ENCODE measurements at regions not wholly inside any gene's neighbourhood (a gene's known extent, or its start where the extent isn't known, plus 50 kb on each side); places are given as distances from the start of the nearest gene placed in this dataset.

GRCh38 chr15:66899555-66900350 lies 165.6 kb upstream of the SMAD3 start:
- no peak for TF ChIP-seq CTCF (conservative IDR thresholded peaks at IDR 0.05; ENCODE audit: low read length)
- no peak for TF ChIP-seq EZH2phosphoT487 (IDR thresholded peaks at IDR 0.05; ENCODE audit: borderline replicate concordance)
